ENCODE measurements at regions not wholly inside any gene's neighbourhood (a gene's known extent, or its start where the extent isn't known, plus 50 kb on each side); places are given as distances from the start of the nearest gene placed in this dataset.
"Not testable (repeated sequence)": the region's sequence is repeated elsewhere in the genome, so short reads cannot be mapped to it uniquely, and the experiment has no call there.

DNA sequence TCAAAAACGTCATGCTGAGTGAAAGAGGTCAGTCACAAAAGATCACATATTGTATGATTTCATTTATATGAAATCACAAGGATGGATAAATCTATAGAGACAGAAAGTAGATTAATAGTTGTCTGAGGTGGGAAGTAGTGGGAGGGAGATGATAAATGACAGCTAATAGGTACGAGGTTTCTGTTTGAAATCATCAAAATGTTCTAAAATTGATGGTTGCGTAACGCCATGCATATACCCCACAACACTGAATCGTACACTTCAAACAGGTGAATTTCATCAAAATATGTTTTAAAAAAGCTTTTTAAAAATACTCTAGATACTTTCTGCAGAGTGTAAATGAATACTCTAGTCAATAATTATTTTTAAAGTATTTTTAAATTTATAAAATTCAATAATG is 303.0 kb upstream of the STAC start:
- DNase-seq (ENCODE audit: low spot score) = no peak

DNA sequence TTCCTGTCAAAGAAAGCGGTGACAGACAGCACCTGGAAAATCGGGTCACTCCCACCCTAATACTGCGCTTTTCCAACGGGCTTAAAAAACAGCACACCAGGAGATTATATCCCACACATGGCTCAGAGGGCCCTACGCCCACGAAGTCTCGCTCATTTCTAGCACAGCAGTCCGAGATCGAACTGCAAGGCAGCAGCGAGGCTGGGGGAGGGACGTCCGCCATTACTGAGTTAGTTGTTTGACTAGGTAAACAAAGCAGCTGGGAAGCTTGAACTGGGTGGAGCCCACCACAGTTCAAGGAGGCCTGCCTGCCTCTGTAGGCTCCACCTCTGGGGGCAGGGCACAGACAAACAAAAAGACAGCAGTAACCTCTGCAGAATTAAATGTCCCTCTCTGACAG is 297.3 kb upstream of the STAC start:
- DNase-seq (ENCODE audit: low spot score) = not testable (repeated sequence)

DNA sequence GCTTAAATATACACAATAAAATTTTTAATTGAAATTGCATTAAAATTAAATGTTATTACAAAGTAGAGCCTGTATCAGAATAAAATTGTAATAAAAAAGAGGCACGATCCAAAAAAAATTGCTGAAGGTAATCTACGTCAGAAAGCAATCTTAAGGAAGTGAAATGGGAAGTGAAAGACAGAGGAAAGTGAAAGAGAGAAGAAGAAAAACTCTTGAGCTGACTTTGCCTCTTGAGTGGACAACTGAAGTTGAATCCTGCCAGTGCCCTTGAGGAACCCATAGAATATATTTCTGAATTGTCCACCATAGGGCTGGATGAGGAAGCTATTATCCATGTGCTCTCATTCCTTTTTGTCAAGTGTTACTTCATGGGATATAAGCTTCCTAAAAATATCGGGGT is 285.1 kb upstream of the STAC start:
- no peak for DNase-seq (ENCODE audit: low spot score)

DNA sequence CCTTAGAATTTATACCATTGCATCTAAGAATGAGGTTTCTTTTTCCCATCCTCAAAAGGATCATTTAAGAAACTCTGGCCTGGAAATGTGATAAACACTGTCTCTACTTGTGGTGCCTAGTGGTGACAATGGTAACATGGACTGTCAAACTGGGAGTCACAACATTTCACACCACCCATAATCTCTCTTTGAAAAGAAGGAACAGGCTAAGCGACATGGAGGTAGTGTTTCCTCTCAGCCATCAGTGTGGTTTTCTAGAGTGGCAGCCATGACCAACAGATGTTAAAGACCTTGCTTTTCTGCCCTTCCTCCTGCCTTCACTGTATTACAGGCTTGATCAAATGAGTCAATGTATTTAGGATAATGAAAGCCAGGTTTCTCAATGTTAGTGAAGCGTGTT is 283.1 kb upstream of the STAC start:
- DNase-seq (ENCODE audit: low spot score) = no peak

DNA sequence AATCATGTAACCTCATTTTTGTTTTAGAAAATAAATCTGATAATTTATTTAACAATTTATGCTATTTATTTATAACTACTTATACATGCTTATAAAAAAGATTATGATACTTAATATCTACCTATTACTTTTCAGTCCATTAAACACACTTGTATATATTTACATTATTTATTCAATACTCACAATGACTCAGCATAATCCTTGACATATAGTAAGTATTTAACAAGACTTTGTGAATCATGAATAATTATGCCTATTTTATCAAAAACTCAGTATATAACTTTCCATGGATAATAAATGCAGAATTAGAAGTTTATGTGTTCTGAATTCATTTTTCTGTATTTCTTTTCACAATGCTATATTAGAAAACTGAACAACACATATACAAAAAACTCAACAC is 266.0 kb upstream of the STAC start:
- DNase-seq (ENCODE audit: low spot score) = no peak

DNA sequence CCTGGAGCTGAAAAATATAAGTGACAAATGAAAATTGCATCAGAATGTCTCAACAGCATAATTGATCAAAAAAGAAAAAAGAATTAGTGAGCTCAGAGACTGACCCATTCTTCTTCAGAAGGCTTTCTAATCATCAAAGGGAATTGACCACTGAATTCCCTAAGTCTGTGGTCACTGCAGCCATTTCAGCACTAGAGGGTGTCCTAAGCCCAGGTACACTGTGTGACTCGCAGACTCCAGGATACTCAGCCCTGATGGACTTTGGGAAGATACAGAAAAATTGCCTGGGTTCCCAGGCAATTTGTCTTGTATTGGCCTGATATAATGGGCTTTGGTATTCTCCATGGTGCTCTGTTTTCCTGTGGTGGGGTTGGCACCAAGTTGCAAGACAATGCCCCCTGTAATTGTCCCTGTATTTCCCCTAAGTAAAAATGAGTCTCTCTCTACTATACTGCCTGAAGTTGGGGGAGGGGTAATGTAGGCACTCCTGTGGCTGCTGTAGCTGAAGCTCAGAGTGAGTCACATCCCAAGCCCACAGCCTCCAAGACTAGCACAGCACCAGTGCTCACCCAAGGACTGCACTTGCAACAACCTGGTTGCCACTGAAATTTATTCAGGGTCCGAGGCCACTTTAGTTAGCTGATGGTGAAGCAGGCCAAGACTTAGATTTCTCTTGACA is 256.0 kb upstream of the STAC start:
- peak; percentile 68 for DNase-seq (ENCODE audit: low spot score)

DNA sequence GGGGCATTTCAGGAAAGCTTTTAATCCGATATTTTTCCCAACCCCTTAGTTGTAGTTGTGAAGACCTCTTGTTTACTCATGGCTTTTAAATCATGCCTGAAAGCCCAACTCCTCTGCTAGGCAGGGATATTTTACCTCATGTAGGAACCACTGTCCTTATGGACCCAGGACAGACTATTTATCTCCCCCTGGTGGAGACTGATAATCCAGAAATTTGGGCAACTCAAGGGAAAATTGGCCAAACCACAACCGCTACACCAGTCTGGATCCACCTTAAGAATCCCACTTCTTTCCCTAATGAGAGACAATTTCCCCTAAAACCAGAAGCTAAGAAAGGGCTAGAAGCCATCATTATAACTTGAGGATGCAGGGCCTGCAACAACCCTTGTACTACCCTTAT is 248.1 kb upstream of the STAC start:
- DNase-seq (ENCODE audit: low spot score) = no peak

DNA sequence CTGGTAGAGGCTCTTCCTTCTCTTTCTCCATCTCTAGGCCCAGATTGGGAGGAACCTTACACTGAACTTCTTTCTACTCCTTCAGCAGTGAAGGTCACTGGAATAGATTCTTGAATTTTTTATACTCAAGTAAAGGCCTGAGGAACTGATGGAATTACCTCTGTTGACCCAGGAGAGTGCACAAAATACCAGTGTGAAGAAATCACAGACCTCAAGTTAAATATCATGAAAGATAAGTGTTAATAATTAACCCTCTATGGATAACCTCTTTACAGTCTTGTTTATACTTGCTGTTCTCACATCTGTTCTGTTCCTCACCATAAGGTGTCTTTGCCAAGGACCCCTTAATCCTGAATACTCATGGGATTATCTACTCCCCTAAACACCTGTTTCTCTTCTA is 244.4 kb upstream of the STAC start:
- DNase-seq (ENCODE audit: low spot score) = no peak

DNA sequence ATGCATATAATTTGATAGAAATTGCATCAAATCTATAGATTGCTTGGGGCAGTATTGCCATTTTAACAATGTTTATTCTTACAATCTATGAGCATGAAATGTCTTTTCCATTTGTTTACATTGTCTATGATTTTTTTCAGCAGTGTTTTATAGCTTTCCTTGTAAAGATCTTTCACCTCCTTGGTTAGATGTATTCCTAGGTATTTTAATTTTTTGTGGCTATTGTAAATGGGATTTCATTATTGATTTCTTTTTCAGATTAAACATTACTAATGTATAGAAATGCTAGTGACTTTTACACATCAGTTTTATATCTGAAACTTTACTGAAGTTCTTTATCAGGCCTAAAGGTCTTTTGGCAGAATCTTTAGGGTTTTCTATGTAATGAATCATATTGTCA is 237.6 kb upstream of the STAC start:
- no peak for DNase-seq (ENCODE audit: low spot score)

DNA sequence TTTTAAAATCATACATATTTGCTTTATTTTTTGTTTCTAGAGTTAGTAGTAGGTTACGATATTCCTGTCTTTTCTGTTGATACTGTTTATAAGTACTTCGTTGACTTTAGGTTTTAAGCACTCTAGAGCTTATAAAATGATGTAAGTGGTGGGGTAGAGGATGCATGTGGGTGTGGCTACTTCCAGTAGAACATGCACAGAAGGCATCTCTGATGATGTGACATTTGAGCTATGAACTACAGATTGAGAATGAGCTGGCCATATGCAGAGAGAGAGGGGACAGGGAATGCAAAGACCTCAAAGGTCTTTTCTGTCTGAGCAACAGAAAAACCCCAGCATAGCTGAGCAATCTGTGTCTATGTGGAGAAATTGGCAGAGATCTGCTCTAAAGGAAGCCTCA is 233.9 kb upstream of the STAC start:
- no peak for DNase-seq (ENCODE audit: low spot score)

DNA sequence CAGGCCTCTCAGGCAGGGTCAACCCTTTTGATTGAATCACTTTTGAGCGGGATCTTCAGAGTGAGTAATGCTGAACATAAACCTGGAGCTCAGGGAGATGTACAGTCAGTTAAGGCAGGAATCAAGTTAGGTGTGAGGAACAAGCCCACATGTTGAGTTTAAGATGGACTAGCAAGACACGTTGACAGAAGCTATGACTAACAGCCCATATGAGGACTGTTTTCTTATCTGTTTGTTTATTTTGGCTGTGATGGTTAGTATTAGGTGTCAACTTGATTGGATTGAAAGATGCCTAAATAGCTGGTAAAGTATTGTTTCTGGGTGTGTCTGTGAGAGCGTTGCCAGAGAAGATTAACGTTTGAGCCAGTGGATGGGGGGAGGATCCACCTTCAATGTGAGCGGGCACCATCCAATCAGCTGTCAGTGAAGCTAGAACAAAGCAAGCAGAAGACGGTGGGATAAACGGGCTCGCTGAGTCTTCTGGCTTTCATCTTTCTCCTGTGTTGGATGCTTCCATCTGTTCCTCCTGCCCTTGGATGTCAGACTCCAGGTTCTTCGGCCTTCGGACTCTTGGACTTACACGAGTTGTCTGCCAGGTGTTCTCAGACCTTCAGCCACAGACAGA is 232.3 kb upstream of the STAC start:
- DNase-seq (ENCODE audit: low spot score) = no peak

DNA sequence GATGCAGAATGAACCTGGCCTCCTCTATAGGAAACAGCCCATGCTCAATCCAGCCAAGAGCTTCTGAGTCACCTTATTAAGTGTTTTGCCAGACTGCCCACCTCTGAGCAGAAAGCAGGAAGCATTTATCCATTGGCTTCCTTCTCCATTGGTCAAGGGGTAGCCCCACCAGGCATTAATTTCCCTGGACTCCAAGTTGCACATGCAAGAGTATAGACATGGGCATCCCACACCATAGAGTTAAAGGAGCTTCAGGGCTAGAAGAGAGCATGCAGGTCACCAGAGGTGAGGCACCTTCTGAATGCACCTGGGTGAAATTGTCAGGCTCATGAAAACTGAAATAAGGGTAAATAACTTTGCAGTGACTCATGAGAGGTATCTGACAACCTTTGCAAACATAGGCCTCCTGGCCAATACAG is 230.8 kb upstream of the STAC start:
- DNase-seq (ENCODE audit: low spot score) = no peak

DNA sequence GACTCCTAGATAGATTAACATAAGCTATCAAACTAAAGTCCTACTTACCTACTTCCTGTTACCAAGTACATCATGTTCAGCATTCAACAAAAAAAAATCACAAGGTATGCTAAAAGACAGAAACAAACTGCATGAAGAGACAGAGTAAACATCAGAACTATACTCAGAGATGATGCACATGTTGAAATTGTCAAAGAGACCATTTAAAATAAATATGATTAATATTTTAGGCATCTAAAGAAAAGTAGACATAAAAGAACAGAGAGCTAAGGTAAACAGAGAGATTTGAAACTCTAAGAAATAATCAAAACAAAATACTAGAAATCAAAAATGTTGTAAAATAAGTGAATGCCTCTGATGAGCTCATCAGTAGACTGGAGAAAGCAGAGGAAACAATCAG is 224.8 kb upstream of the STAC start:
- no peak for DNase-seq (ENCODE audit: low spot score)

DNA sequence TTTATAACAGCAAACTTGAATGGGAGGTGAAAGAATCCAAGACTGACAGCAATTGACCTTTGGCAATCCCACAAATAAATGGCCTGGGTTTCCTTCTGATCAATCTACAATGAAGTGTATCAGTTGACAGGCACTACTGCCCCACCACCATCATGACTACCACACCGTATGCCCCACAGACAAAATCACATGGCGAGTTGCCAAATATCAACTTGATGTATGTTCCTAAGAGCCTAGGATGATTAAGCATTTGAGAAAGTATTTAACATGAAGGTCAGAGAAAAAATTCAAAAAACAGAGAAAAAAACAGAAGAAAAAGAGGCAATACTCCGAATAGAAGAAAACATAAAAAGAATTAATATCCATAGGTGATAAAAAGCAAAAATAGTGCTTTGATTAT is 215.9 kb upstream of the STAC start:
- no peak for DNase-seq (ENCODE audit: low spot score)

DNA sequence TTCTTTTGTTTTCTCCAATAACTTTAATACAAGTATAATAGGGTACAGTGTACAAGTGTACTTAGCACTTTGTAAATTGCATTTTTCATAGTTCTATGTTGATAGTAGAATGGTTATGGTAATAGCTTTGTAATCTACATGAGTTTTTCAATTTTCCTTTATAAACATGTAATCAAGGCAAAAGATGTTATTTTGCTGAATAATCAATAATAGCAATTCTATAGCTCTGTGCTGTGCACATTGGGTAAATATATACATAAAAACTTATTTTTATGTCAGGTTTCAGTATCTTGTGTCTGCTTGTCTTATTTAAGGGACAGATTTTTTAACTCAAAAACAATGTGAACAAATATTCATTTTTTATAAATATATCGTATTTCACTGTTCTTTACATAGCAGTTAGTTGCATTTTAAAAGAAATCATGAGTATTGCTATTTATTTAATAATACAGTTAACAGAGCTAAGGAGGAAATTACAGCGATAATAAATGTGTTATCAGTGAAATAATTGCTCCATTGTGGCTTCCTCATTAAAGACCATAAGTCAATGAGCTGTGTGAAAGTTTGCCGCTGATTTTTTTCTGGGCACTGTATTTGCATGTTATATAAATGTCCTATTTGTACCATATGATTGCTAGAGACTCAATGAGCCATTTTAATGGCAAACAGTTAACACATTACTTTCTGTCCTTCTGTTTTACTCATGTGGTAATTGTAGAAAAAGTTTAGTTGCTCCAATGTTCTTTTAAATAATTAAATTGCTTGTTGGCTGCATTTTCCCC is 214.6 kb upstream of the STAC start:
- no peak for DNase-seq (ENCODE audit: low spot score)

DNA sequence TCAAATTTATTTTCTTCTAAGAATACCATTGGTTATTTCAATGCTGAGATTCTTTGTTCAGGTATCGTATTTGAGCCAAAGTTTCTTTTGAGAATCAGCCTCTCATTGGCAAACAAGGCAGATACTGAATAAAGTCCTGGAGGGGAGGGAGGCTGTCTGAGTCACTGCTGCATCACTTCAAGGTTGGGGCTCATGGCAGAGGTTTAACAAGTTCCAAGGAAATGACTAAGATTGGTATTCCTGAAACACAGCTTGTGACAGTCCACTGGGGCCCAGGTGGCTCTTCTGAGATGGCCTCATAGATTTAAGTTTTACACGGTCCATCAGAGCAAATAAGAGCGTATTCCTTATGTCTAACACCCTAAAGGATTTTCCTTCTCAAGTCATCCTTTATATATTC is 213.8 kb upstream of the STAC start:
- DNase-seq (ENCODE audit: low spot score) = peak; percentile 92

DNA sequence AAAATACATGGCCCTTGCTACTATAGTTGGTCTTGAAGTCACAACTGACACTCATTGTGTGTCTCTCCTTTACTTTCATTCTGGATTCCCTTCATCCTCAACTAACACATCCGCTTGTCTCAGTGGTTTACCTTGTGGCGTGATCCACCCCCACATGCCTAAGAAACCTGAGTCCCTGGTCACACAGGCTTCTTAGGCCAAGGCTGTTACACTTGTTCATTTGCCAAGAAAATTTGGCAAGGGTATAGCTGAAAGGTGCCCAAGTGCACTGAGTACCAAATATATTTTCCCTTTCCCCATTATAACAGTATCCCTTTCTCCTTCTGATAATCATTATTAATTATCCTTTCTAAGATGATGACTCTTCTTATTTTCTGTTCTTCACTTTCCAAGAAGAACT is 207.6 kb upstream of the STAC start:
- no peak for DNase-seq (ENCODE audit: low spot score)

DNA sequence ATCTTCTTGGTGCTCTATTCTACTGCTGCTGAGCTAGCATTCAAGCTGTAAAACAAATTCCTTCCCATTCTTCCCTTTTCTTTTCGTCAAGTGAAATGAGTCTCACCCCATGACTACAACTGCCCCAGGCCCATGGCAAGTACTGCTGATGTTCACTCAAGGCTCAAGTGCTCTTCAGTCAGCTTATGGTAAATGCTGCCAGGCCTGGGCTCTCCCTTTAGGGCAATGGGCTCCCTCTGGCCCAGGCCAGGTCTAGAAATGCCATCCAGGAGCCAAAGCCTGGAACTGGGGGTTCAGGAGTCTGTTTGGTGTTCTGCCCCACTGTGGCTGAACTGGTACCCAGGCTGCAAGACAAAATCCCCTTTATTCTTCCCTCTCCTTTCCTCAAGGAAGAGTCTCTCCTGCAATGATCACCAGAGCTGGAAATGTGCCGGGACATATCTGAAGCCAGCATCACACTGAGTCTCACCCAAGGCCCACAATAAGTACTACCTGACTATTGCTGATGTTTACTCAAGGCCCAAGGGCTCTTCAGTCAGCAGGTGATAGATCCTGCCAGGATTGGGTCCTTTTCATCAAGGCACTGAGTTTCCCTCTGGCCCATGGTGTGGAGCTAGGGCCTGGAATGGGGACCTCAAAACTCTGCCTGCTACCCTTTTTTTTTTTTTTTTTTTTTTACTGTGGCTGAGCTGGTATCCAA is 205.0 kb upstream of the STAC start:
- DNase-seq (ENCODE audit: low spot score) = no peak

DNA sequence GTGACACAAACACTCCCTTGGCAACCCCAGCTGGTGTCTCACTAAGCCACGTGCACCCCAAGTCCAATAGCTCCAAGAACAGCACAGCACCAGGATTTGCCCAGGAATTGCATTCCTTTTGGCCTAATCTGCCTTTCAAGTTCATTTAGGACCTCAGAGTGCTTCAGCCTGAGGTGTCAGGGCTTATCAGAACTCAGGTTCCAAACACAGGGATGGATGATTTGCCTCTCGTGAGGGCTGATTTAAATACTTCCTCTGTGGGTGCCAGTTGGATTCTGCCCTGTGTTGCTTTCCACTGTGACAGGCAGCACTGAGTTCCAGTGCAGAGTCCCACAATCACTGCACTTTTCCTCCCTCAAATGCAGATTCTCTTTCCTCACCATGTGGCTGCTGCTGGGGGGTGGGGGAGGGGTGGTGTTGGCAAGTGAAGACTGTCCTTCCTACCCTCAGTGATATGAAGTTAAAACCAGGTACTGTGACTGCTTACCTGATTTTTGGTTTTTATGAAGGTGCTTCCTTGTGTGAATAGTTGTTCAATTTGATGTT is 204.3 kb upstream of the STAC start:
- no peak for DNase-seq (ENCODE audit: low spot score)

DNA sequence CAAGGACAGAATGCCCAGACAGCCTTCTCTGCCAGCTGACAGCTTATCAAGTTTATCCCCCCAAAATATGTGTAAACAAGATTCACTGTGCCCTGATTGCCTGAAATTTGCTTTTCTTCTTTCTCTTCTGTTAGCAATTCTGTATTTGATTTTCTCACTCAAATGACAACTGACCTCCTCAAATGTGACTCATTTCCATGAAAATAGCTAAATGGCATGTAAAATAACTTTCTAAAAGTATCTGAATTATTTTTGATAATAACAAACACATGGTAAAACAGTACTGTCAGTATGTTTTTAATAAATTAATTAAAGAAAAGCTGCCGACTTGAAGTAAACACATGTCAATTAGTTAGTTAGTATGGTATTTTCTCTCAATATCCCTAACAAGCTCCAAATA is 202.3 kb upstream of the STAC start:
- DNase-seq (ENCODE audit: low spot score) = no peak

DNA sequence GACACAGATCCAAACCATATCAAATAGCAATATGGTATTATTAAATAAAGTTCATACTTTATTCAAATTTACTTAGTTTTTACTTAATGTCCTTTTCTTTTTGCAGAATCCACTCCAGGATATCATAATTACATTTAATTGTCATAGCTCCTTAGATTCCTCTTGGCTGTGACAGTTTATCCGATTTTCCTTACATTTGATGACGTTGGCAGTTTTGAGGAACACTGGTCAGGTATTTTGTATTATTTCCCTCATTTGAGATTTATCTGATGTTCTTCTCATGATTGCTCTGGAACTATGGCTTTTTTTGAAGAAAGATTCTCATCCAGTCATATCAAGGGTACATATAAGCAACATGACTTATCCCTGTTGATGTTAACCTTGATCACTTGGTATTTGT is 198.3 kb upstream of the STAC start:
- no peak for DNase-seq (ENCODE audit: low spot score)

DNA sequence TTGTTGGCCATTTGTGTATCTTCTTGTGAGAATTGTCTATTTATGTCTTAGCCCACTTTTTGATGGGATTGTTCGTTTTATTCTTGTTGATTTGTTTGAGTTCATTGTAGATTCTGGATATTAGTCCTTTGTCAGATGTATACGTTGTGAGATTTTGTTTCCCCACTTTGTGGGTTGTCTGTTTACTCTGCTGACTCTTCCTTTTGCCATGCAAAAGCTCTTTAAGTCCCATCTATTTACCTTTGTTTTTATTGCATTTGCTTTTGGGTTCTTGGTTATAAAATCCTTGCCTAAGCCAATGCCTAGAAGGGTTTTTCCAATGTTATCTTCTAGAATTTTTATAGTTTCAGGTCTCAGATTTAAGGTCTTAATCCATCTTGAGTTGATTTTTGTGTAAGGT is 193.1 kb upstream of the STAC start:
- not testable (repeated sequence) for DNase-seq (ENCODE audit: low spot score)

DNA sequence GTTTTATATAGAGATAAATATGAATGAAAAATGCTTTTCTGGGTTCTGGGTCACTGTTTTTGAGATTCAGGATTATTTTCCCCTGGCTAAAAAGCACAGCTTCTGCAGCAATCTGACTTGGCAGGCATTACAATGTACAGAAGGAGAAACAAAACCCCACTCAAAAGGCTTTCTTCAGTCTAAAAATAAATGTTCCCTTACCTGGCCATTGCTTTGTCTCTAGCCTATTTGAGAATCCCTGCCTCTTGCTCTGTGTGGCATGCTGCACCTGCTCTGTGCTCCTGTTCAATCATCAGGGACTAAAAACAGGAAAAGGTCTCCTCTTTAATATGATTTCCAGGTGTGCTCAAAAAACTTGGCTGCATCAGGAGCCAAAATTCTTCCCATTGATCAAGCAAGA is 187.4 kb upstream of the STAC start:
- no peak for DNase-seq (ENCODE audit: low spot score)
